ENCODE measurements at regions not wholly inside any gene's neighbourhood (a gene's known extent, or its start where the extent isn't known, plus 50 kb on each side); places are given as distances from the start of the nearest gene placed in this dataset.
"Not testable (repeated sequence)": the region's sequence is repeated elsewhere in the genome, so short reads cannot be mapped to it uniquely, and the experiment has no call there.

DNA sequence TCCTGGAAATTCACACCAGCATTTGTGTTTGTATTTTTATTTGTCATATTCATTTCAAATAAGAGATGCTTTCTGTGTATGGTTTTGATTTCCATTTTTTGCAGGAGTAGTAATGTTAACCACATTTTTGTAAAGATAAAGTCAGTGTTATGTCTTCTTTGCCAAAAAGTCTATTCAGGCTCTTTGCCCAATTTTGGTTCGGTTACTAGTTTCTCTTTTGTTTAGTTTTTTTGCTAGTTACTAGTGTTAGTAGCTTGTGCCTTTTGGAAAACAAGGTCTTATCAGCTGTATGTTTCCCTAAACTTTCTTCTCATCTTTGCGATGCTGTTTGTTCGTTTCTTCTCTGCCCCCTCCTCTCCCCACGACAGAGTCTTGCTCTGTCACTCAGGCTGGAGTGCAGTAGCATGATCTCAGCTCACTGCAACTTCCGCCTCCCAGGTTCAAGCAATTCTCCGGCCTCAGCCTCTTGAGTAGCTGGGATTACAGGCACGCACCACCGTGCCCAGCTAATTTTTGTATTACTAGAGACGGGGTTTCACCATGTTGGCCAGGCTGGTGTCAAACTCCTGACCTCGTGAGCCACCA, 112.3 kb upstream of the GRK3 start:
- no peak overlapping the region for H3K27ac ChIP-seq
- no peak for TF ChIP-seq ZFX (IDR thresholded peaks at IDR 0.05; ENCODE audit: borderline replicate concordance)
- TF ChIP-seq, protein P1, sequence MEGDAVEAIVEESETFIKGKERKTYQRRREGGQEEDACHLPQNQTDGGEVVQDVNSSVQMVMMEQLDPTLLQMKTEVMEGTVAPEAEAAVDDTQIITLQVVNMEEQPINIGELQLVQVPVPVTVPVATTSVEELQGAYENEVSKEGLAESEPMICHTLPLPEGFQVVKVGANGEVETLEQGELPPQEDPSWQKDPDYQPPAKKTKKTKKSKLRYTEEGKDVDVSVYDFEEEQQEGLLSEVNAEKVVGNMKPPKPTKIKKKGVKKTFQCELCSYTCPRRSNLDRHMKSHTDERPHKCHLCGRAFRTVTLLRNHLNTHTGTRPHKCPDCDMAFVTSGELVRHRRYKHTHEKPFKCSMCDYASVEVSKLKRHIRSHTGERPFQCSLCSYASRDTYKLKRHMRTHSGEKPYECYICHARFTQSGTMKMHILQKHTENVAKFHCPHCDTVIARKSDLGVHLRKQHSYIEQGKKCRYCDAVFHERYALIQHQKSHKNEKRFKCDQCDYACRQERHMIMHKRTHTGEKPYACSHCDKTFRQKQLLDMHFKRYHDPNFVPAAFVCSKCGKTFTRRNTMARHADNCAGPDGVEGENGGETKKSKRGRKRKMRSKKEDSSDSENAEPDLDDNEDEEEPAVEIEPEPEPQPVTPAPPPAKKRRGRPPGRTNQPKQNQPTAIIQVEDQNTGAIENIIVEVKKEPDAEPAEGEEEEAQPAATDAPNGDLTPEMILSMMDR (IDR thresholded peaks at IDR 0.05) = no peak

DNA sequence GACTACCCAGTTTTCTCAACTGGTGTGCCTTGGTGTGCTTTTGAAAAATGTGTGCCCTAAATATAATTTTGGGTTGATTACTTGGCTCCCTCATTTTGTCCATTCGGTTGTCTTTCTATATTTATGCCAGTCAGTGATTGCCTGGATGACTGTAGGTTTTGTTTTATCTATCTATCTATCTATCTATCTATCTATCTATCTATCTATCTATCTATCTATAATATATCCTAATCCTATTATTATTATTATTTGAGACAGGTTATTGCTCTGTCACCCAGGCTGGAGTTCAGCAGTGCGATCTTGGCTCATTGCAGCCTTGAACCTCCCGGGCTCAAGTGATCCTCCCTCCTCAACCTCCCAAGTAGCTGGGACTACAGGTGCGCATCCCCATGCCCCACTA, 111.4 kb upstream of the GRK3 start:
- no peak for TF ChIP-seq ZFX (IDR thresholded peaks at IDR 0.05; ENCODE audit: borderline replicate concordance)
- TF ChIP-seq, protein P1 (IDR thresholded peaks at IDR 0.05) = no peak
- H3K27ac ChIP-seq = no peak overlapping the region

DNA sequence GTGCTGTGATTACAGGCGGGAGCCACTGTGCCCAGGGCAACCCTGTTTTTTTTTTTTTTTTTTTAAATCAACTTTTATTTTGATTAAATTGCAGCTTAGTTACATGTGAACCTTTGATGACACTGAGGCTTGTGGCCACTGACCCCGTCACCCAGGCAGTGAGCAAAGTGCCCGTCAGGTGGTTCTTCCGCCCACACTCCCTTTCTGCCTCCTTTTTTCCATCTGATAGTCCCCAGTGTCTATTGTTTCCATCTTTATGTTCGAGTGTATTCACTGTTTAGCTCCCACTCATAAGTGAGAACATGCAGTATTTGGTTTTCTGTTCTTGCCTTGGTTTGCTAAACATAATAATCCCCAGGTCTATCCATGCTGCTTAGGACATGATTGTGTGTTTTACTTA, 110.9 kb upstream of the GRK3 start:
- TF ChIP-seq ZFX (IDR thresholded peaks at IDR 0.05; ENCODE audit: borderline replicate concordance) = no peak
- TF ChIP-seq, protein P1 (IDR thresholded peaks at IDR 0.05) = no peak
- H3K27ac ChIP-seq = no peak overlapping the region

DNA sequence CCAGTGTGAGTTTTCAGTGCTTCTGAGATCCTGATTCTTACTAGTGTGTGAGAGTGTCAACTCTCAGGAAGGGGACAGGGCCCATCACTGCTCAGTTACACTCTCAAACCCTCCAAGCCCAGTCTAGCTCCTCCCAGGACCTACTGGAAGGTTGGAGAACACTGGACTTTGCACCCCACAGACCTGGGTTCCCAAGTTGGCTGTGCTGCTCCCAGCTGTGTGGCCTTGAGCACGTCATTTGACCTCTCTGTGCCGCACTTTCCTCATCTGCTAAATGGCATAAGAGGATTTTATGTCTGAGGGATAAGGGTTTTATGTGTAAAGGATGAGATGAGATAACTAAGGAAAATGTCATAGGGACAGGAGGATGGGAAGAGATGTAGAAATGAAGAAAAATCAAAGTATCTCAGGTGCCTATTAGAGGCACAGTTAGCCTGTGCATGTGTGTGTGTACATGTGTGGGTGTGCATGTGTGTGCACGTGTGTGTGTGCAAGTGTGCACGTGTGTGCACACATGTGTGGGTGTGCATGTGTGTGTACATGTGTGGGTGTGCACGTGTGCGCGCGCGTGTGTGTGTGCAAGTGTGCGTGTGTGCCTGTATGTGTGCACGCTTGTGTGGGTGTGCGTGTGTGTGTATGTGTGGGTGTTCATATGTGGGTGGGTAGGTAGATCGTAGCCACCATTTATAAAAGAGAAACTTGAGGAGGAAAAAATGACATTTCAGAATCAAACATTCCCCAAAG, 108.0 kb upstream of the GRK3 start:
- not testable (repeated sequence) for H3K27ac ChIP-seq

DNA sequence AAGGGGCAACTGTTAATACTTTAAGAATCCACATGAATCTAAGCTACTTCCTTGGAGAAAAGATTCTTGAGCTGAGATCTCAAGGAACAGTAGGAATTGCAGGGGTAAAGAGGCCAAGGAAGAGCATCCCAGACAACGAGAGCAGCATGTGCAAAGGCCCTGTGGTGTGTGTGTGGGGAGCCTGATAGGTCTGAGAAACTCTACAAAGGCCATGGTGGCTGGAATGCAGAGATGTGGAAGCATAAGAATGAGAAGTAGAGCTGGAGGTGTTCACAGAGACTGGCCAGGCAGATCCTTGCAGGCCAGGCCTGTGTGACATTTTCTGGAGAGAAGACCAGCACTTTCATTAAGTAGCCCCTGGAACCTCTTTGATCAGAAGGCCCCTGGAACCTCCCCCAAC, 105.8 kb upstream of the GRK3 start:
- H3K27ac ChIP-seq = not testable (repeated sequence)

DNA sequence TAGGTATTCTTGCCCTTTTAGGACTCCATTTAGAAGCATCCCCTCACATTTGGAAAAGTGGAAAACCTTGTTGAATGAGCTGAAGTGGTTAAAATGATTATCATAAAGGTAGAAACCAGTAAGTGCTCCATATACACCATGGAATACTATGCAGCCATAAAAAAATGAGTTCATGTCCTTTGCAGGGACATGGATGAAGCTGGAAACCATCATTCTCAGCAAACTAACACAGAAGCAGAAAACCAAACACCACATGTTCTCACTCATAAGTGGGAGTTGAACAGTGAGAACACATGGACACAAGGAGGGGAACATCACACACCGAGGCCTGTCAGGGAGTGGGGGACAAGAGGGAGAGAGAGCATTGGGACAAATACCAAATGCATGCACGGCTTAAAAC, 103.8 kb upstream of the GRK3 start:
- not testable (repeated sequence) for H3K27ac ChIP-seq

DNA sequence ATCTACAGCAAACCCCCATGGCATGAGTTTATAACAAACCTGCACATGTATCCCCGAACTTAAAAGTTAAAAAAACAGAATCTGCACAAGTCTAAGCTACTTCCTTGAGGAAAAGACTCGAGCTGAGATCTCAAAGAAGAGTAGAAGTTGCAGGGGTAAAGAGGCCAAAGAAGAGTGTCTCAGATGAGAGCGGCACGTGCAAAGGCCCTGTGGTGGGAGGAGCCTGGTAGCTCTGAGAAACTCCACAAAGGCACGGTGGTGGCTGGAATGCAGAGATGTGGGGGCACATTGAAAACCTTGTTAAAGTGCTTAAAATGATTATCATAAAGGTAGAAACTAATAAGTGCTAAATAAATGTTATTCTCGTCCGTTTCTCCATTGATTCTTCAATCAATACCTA, 103.2 kb upstream of the GRK3 start:
- no peak overlapping the region for H3K27ac ChIP-seq
- TF ChIP-seq ZFX (IDR thresholded peaks at IDR 0.05; ENCODE audit: borderline replicate concordance) = no peak
- TF ChIP-seq, protein P1 (IDR thresholded peaks at IDR 0.05) = no peak

DNA sequence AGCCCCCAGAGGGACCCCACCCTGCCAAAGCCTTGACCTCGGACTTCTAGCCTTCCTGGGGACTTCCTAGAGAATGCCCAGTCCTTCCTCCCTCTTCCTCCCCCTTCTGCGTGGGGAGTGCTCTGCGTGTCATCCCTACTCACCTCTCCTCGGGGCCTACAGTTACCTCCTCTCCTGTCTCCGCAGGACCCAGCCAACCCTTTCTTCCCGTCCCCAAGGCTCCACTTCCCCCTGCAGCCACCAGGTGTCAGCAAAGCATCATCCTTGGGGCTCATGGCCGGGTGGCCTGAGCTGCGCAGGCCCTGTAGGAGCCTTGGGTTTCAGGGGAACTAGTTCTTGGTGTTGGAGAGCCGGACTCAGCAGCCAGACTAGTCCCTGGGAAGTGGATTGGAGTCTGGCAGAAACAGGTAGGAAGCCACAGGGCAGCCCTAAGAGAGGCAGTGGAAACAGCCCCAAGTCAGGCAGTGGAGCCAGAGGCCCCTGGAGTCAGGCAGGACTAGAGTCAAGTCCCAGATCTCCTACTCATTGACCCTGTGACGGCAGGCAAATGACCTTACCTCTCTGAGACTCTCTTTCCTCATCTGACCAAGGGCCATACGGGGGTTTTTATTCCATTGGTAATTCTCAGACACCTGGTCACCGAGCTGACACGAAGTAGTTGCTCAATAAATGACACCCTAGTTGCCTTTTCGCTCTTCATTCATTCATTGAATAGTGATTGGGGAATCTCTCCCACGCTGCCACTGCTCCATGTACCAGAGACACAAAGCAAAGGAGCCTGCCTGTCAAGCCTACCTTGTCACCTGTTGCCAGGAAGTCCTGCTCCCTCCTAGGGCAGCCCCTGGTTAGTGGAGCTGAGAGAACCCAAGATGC, 101.8 kb upstream of the GRK3 start:
- TF ChIP-seq, protein P1 (IDR thresholded peaks at IDR 0.05) = peak; percentile 92
- not testable (repeated sequence) for H3K27ac ChIP-seq

DNA sequence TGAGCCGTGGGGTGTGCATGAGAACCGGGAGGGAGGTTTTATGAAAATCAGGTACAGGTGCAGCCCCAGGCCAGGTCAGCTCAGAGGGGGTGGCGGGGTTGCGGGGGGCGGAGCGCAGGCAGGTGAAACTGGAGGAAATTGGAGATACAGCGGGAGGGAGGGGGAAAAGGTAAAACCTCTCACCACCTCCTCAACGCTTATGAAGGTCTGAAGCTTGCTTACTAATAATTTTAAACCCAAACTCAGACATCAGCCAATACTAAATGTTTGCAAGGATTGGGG, 101.2 kb upstream of the GRK3 start:
- H3K27ac ChIP-seq = not testable (repeated sequence)

DNA sequence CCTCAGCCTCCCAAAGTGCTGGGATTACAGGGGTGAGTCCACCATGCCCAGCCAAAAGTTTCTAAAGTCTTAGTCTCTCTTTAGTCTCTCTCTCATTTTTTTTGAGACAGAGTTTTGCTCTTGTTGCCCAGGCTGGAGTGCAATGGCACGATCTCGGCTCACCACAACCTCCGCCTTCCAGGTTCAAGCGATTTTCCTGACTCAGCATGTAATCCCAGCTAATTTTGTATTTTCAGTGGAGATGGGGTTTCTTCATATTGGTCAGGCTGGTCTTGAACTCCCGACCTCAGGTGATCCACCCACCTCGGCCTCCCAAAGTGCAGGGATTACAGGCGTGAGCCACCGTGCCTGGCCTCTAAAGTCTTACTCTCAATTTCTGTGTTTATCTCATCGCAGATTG, 100.1 kb upstream of the GRK3 start:
- not testable (repeated sequence) for H3K27ac ChIP-seq

Measured in 22Rv1 (cell line).